ENCODE measurements at regions not wholly inside any gene's neighbourhood (a gene's known extent, or its start where the extent isn't known, plus 50 kb on each side); places are given as distances from the start of the nearest gene placed in this dataset.

GRCh38 chr12:42887657-42888056 is 298.1 kb upstream of the PRICKLE1 start:
- TF ChIP-seq POLR2A (IDR thresholded peaks at IDR 0.05) (no peak), CTCF (IDR thresholded peaks at IDR 0.05) (no peak)

All from prostate gland (tissue), 2 donors.